AG10803 (cell line): ENCODE measurements at regions not wholly inside any gene's neighbourhood (a gene's known extent, or its start where the extent isn't known, plus 50 kb on each side); places are given as distances from the start of the nearest gene placed in this dataset.
"Not testable (repeated sequence)": the region's sequence is repeated elsewhere in the genome, so short reads cannot be mapped to it uniquely, and the experiment has no call there.

Experiments
- DNase-seq: peaks from one replicate; pipeline ENCODE4 v3.0.0; 2010; ENCODE audit warnings: low read depth
- H3K4me3 ChIP-seq: 2 replicates; pipeline ENCODE4 v1.5.1; 2011; ENCODE audit warnings: mild to moderate bottlenecking, low read length, control low read depth
- CTCF ChIP-seq: conservative IDR thresholded peaks from 2 replicates; pipeline ENCODE4 v1.5.1; 2011; ENCODE audit warnings: mild to moderate bottlenecking, low read length, control low read depth, inconsistent platforms

- peak; percentile 93 for DNase-seq
- TF ChIP-seq CTCF, result peak; percentile 69
- no peak overlapping the region for H3K4me3 ChIP-seq
These were observed 118.1 kb downstream of the ZNF365 start for GRCh38 chr10:62492012-62492869.

GRCh38 chr10:62492870-62493180 lies 118.7 kb downstream of the ZNF365 start:
- no peak for TF ChIP-seq CTCF
- DNase-seq, result no peak
- H3K4me3 ChIP-seq, result no peak overlapping the region

- TF ChIP-seq CTCF, result no peak
- no peak for DNase-seq
- no peak overlapping the region for H3K4me3 ChIP-seq
These were observed 122.8 kb downstream of the ZNF365 start for GRCh38 chr10:62496925-62497324.

- H3K4me3 ChIP-seq, result no peak overlapping the region
- no peak for TF ChIP-seq CTCF
- no peak for DNase-seq
These were observed 124.1 kb downstream of the ZNF365 start for GRCh38 chr10:62498271-62498670.

GRCh38 chr10:62500116-62500515 lies 125.9 kb downstream of the ZNF365 start:
- not testable (repeated sequence) for H3K4me3 ChIP-seq, DNase-seq

- H3K4me3 ChIP-seq, result no peak overlapping the region
- peak; percentile 42 for DNase-seq
- no peak for TF ChIP-seq CTCF
These were observed 127.4 kb downstream of the ZNF365 start for GRCh38 chr10:62501547-62501946.

GRCh38 chr10:62502995-62503613 lies 128.9 kb downstream of the ZNF365 start:
- no peak overlapping the region for H3K4me3 ChIP-seq
- peak; percentile 55 for DNase-seq
- no peak for TF ChIP-seq CTCF
